GM12878 (cell line): ENCODE measurements at regions not wholly inside any gene's neighbourhood (a gene's known extent, or its start where the extent isn't known, plus 50 kb on each side); places are given as distances from the start of the nearest gene placed in this dataset.

Source experiments
- KAT2A ChIP-seq: conservative IDR thresholded peaks from 2 replicates; pipeline ENCODE4 v1.6.1; 2011; ENCODE audit warnings: low read depth, low read length; ENCODE audit not compliant: control insufficient read depth
- NR2F1 ChIP-seq: fragments of 450-650 bp; conservative IDR thresholded peaks from 2 replicates; pipeline ENCODE4 v1.6.1; 2017; ENCODE audit warnings: mild to moderate bottlenecking
- POLR2AphosphoS5 ChIP-seq: IDR thresholded peaks from 2 replicates; pipeline ENCODE4 v1.6.1; 2011; ENCODE audit warnings: mild to moderate bottlenecking, low read length, inconsistent platforms
- SP1 ChIP-seq: IDR thresholded peaks from one replicate; pipeline ENCODE4 v1.6.1; 2011; ENCODE audit warnings: low read depth, low read length
- SRF ChIP-seq, 2 experiments: IDR thresholded peaks; 2 replicates each; pipeline ENCODE4 v1.6.1; 2011; ENCODE audit warnings: low read depth in 2 of 2, low read length in 2 of 2, mild to moderate bottlenecking in 1 of 2, moderate library complexity in 1 of 2
- TCF7 ChIP-seq: IDR thresholded peaks from 2 replicates; pipeline ENCODE4 v1.6.1; 2014; ENCODE audit warnings: antibody characterized with exemption, borderline replicate concordance
- TF ChIP-seq, protein P1 (sequence below), 3 experiments: IDR thresholded peaks in 2 of 3; conservative IDR thresholded peaks in 1 of 3; 2 replicates each; pipeline ENCODE4 v1.5.1; 2011; ENCODE audit warnings: low read depth in 3 of 3, low read length in 3 of 3, mild to moderate bottlenecking in 3 of 3, control low read depth in 2 of 3, moderate library complexity in 2 of 3, inconsistent platforms in 1 of 3, mixed read lengths in 1 of 3; ENCODE audit not compliant: control insufficient read depth in 2 of 3, insufficient read depth in 1 of 3; ENCODE audit errors: extremely low read depth in 1 of 3
- TF ChIP-seq, protein P2 (sequence below): fragments of 450-650 bp; IDR thresholded peaks from 2 replicates; pipeline ENCODE4 v1.6.1; 2017; ENCODE audit warnings: mild to moderate bottlenecking

DNA sequence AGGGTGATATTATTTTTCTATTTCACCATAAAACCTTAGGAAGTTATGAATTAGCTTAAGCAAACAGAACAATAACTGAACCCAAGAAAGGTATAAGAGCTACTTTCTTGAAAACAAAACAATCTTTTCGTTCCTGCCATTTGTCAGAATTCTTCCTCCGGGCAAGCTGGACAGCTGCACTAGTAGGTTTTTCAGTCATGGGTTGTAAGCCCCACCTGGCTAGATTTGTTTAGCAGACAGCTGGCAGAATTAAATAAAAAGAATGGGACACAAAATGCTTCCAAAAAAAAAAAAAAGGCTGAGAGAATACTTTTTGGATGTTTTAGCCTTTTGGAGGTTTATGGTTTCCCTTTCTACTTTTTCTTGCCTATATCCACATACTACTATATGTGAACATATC lies 694.1 kb downstream of the ARHGAP15 start:
- TF ChIP-seq, protein P1, sequence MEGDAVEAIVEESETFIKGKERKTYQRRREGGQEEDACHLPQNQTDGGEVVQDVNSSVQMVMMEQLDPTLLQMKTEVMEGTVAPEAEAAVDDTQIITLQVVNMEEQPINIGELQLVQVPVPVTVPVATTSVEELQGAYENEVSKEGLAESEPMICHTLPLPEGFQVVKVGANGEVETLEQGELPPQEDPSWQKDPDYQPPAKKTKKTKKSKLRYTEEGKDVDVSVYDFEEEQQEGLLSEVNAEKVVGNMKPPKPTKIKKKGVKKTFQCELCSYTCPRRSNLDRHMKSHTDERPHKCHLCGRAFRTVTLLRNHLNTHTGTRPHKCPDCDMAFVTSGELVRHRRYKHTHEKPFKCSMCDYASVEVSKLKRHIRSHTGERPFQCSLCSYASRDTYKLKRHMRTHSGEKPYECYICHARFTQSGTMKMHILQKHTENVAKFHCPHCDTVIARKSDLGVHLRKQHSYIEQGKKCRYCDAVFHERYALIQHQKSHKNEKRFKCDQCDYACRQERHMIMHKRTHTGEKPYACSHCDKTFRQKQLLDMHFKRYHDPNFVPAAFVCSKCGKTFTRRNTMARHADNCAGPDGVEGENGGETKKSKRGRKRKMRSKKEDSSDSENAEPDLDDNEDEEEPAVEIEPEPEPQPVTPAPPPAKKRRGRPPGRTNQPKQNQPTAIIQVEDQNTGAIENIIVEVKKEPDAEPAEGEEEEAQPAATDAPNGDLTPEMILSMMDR (IDR thresholded peaks at IDR 0.05 in 2 of 3, conservative IDR thresholded peaks at IDR 0.05 in 1 of 3; ENCODE audit: control insufficient read depth in 2 of 3, extremely low read depth in 1 of 3, insufficient read depth in 1 of 3, low read depth in 3 of 3, low read length in 3 of 3), result no peak
- TF ChIP-seq POLR2AphosphoS5 (no peak), TCF7 (no peak), KAT2A (no peak), SRF (IDR thresholded peaks at IDR 0.05; ENCODE audit: low read depth in 2 of 2, low read length in 2 of 2) (no peak), SP1 (no peak), NR2F1 (no peak)
- TF ChIP-seq, protein P2, sequence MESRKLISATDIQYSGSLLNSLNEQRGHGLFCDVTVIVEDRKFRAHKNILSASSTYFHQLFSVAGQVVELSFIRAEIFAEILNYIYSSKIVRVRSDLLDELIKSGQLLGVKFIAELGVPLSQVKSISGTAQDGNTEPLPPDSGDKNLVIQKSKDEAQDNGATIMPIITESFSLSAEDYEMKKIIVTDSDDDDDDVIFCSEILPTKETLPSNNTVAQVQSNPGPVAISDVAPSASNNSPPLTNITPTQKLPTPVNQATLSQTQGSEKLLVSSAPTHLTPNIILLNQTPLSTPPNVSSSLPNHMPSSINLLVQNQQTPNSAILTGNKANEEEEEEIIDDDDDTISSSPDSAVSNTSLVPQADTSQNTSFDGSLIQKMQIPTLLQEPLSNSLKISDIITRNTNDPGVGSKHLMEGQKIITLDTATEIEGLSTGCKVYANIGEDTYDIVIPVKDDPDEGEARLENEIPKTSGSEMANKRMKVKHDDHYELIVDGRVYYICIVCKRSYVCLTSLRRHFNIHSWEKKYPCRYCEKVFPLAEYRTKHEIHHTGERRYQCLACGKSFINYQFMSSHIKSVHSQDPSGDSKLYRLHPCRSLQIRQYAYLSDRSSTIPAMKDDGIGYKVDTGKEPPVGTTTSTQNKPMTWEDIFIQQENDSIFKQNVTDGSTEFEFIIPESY, result no peak
